ENCODE measurements at regions not wholly inside any gene's neighbourhood (a gene's known extent, or its start where the extent isn't known, plus 50 kb on each side); places are given as distances from the start of the nearest gene placed in this dataset.

DNA sequence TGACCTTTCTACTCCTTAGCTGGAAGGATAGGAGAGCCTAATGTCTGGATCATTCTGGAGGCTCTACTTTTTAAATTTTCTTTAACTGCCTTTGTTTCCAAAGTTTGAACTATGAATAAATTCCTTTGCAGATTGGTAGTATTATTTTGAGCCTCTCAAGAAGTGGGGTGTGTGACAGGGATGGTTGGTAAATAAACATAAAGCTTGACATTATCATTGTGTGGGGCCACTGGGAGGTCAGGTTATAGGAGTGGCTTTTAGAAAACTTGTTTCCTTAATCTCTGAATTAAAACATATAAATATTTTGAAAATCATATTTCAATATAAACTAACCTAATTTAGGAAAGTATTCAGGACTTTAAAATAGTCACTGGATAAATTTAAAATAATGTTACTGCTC is 89.3 kb downstream of the OTOL1 start:
- TF ChIP-seq SMAD4 (CRISPR knock-in tag; IDR thresholded peaks at IDR 0.05) (no peak), CREB1 (CRISPR knock-in tag; IDR thresholded peaks at IDR 0.05) (no peak), JUN (CRISPR knock-in tag; IDR thresholded peaks at IDR 0.05) (no peak), IRF2 (CRISPR knock-in tag; IDR thresholded peaks at IDR 0.05; ENCODE audit: borderline replicate concordance, low read depth) (no peak)
- TF ChIP-seq, protein P1, sequence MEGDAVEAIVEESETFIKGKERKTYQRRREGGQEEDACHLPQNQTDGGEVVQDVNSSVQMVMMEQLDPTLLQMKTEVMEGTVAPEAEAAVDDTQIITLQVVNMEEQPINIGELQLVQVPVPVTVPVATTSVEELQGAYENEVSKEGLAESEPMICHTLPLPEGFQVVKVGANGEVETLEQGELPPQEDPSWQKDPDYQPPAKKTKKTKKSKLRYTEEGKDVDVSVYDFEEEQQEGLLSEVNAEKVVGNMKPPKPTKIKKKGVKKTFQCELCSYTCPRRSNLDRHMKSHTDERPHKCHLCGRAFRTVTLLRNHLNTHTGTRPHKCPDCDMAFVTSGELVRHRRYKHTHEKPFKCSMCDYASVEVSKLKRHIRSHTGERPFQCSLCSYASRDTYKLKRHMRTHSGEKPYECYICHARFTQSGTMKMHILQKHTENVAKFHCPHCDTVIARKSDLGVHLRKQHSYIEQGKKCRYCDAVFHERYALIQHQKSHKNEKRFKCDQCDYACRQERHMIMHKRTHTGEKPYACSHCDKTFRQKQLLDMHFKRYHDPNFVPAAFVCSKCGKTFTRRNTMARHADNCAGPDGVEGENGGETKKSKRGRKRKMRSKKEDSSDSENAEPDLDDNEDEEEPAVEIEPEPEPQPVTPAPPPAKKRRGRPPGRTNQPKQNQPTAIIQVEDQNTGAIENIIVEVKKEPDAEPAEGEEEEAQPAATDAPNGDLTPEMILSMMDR (IDR thresholded peaks at IDR 0.05): no peak
- TF ChIP-seq, protein P2, sequence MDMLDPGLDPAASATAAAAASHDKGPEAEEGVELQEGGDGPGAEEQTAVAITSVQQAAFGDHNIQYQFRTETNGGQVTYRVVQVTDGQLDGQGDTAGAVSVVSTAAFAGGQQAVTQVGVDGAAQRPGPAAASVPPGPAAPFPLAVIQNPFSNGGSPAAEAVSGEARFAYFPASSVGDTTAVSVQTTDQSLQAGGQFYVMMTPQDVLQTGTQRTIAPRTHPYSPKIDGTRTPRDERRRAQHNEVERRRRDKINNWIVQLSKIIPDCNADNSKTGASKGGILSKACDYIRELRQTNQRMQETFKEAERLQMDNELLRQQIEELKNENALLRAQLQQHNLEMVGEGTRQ (CRISPR knock-in tag; IDR thresholded peaks at IDR 0.05): no peak
- TF ChIP-seq, protein P3, sequence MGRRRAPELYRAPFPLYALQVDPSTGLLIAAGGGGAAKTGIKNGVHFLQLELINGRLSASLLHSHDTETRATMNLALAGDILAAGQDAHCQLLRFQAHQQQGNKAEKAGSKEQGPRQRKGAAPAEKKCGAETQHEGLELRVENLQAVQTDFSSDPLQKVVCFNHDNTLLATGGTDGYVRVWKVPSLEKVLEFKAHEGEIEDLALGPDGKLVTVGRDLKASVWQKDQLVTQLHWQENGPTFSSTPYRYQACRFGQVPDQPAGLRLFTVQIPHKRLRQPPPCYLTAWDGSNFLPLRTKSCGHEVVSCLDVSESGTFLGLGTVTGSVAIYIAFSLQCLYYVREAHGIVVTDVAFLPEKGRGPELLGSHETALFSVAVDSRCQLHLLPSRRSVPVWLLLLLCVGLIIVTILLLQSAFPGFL (CRISPR knock-in tag; IDR thresholded peaks at IDR 0.05; ENCODE audit: borderline replicate concordance): no peak
- TF ChIP-seq, protein P4, sequence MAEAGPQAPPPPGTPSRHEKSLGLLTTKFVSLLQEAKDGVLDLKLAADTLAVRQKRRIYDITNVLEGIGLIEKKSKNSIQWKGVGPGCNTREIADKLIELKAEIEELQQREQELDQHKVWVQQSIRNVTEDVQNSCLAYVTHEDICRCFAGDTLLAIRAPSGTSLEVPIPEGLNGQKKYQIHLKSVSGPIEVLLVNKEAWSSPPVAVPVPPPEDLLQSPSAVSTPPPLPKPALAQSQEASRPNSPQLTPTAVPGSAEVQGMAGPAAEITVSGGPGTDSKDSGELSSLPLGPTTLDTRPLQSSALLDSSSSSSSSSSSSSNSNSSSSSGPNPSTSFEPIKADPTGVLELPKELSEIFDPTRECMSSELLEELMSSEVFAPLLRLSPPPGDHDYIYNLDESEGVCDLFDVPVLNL (CRISPR knock-in tag; IDR thresholded peaks at IDR 0.05; ENCODE audit: borderline replicate concordance, low read depth): no peak

Data from WTC11 (cell line).